GM12892 (cell line): ENCODE measurements at regions not wholly inside any gene's neighbourhood (a gene's known extent, or its start where the extent isn't known, plus 50 kb on each side); places are given as distances from the start of the nearest gene placed in this dataset.
A peak's percentile ranks its signal among the peaks of the same experiment; 100 is the strongest.
"Not testable (repeated sequence)": the region's sequence is repeated elsewhere in the genome, so short reads cannot be mapped to it uniquely, and the experiment has no call there.

Experiments used
- DNase-seq: peaks from one replicate; pipeline ENCODE4 v3.0.0; 2011; ENCODE audit not compliant: insufficient read length
- FAIRE-seq: peaks from 2 replicates; lab custom pipeline; 2011; peaks lifted over from hg19 to GRCh38; lab: Jason Lieb, UNC
- POLR2A ChIP-seq: IDR thresholded peaks from 2 replicates; pipeline ENCODE4 v1.6.1; 2011; ENCODE audit warnings: low read depth, low read length, control low read depth
- POLR2AphosphoS5 ChIP-seq: IDR thresholded peaks from 2 replicates; pipeline ENCODE4 v1.6.1; 2011; ENCODE audit warnings: low read depth, low read length, control low read depth
- TAF1 ChIP-seq: IDR thresholded peaks from 2 replicates; pipeline ENCODE4 v1.6.1; 2011; ENCODE audit warnings: low read depth, mild to moderate bottlenecking, control low read depth, low read length, borderline replicate concordance

DNA sequence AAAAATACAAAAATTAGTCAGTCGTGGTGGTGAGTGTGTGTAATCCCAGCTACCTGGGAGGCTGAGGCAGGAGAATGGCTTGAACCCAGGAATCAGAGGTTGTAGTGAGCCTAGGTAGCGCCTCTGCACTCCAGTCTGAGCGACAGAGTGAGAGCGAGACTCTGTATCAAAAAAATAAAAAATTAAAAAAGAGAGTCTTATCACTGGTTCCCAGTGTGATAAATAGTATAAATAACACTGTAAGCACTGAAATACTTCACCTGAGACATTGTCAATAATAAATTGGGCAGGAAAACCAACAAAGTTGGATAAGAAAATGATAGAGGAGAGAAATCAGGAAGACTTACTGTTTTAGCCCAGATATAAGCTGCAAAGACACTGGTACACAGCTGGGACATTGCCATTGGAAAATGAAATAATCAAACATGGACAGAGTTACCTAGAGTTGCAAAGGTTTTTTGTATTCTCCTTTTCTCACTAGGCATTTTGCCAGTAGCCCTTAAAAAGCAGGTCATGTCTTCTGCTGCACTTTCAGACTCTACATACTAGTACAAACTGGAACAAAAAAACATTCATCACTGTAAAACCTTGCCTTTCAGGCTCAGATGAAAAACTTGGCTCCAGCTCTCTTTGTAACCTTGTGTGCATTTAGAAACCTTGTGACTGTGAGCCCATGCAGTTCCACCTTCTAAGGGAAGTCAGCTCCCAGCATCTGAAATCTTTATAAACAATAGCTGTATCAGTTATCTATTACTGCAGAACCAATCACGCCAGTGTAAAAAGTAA lies 55.0 kb upstream of the PPP1R2C start:
- TF ChIP-seq POLR2AphosphoS5, result no peak
- TF ChIP-seq TAF1, result no peak
- no peak for TF ChIP-seq POLR2A
- DNase-seq (no peak), FAIRE-seq (peak; percentile 42)

DNA sequence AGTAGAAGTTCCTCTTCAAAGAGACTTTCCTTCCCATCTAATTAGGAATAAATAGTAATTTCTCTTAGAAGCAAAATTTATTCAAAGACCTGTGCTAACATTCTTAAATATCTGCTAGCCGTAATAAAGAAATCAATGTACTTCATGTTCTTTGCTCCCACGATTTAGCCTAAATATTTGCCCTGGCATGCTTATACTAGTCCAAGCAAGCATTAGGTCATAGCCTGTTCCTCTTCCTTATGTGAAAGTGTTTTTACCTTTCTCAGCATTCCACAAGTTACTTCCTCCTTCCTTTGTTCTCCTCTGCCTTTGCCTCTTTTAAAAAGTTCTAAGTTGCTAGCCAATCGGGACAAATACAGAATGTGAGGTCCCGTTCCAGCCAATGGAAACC lies 55.6 kb upstream of the PPP1R2C start:
- DNase-seq, FAIRE-seq: not testable (repeated sequence)

DNA sequence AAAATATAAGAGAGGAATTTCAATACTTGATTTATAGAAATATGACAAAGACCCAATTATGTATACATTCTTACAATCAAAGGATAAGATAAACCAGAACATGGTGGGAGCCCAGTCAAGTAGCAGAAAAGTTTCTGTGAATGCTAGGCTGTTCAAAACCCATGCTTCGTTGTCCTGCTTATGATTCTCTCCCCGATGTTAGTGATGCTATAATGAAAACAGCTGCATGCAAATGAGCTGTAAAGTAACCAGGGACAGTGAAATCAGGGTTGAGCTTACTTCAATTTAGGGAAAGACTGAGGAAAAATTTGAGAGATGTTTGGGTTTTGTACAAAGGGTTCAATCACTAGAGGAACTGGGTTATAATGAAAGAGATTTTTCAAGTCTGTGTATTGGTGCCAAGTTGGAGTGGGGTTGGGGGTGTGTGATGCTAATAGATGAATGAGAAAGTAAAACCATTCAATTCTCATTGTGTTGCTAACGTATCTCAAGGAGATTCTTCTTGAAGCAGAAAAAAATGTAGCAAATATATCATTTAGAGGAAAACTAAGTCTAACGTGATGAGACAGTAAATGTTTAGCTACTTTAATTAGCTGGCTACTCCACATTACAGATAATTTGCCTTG lies 59.3 kb upstream of the PPP1R2C start:
- no peak for DNase-seq
- FAIRE-seq, result peak; percentile 81
- no peak for TF ChIP-seq POLR2AphosphoS5
- TF ChIP-seq TAF1, result no peak
- no peak for TF ChIP-seq POLR2A

DNA sequence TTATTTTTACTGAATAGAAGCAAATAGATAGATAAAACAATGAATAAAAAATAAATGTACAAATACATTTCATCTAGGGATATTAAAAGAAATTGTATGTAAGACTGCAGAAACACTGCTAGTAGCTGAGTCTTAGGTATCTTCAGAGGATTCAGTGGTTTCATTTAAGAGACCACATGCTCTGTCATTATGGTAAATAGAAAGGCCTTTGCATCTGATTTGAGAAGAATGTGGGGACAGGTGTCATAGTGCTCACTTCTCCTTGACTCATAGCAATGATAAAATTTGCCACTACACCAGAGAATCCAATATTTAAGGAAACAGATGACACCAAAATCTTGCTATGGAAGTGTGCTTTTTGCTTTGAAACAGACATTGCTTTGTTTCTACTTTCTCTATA lies 59.8 kb upstream of the PPP1R2C start:
- no peak for DNase-seq
- peak; percentile 53 for FAIRE-seq
- TF ChIP-seq TAF1 (no peak), POLR2A (no peak), POLR2AphosphoS5 (no peak)

DNA sequence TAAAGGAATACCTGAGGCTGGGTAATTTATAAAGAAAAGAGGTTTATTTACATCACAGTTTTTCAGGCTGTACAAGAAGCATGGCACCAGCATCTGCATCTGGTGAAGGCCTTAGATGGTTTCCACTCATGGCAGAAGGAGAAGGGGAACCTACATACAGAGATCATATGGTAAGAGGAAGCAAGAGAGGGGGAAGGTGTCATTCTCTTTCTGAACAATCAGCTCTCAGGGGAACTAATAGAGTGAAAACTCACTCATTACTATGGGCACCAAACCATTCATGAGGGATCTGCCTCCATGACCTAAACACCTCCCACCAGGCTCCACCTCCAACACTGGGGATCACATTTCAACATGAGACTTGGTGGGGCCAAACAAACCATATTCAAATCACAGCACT lies 61.7 kb upstream of the PPP1R2C start:
- no peak for DNase-seq
- FAIRE-seq, result no peak
- no peak for TF ChIP-seq POLR2A
- no peak for TF ChIP-seq TAF1
- TF ChIP-seq POLR2AphosphoS5, result no peak

DNA sequence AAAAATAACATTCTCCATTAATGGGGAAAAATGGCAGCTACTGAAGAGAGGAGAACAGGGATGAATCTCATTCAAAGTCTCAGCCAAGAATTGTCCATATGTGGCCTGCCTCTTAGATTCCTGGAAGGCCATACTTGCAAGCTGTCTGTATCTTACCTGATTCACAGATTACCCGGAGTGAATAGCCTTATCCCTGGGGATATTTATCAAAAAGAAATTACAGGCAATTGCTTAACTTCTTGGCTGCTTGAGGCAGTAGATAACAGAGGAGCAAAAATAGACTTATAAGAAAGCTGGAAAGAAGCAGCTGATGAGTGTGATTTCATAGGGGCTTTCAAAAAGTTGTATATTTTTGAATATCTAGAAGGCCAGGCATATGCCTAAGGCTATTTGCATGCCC lies 68.8 kb upstream of the PPP1R2C start:
- TF ChIP-seq POLR2A (no peak), POLR2AphosphoS5 (no peak), TAF1 (no peak)
- FAIRE-seq, result no peak
- no peak for DNase-seq

DNA sequence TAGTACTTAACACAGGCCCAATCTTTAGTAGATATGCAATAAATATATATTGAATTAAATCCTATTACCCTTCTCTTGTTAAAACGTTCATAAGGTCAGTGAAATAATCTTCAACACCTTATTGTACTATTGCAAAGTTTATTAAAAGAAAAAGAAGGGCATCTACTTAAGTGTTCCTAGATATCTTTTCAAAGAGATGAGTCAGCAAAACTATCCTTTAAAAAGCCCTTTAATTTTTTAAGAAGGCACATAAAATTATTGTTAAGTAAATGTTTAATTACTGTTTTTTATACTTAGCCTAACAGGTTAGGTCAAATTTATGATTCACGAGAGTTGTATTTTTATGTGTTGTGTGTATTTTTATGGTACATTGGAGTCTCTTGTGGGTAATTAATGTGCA lies 77.3 kb upstream of the PPP1R2C start:
- FAIRE-seq (no peak), DNase-seq (no peak)
- TF ChIP-seq POLR2AphosphoS5 (no peak), TAF1 (no peak), POLR2A (no peak)

DNA sequence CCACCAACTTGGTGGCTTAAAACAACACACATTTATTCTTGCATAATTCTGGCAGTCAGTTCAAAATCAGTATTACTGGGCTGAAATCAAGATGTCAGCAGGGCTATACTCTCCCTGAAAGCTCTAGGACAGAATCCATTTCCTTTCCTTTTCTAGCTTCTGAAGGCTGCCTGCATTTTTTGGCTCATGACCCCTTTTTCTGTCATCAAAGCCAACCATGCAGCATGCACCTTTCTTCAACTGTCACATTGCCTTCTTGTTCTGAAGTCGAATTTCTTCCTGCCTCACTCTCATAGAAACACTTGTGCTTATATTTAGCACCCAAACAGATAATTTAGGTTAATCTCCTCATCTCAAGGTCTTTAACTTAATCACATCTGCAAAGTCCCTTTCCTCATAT lies 79.8 kb upstream of the PPP1R2C start:
- TF ChIP-seq POLR2A, result no peak
- no peak for TF ChIP-seq POLR2AphosphoS5
- no peak for TF ChIP-seq TAF1
- FAIRE-seq, result no peak
- DNase-seq, result no peak

DNA sequence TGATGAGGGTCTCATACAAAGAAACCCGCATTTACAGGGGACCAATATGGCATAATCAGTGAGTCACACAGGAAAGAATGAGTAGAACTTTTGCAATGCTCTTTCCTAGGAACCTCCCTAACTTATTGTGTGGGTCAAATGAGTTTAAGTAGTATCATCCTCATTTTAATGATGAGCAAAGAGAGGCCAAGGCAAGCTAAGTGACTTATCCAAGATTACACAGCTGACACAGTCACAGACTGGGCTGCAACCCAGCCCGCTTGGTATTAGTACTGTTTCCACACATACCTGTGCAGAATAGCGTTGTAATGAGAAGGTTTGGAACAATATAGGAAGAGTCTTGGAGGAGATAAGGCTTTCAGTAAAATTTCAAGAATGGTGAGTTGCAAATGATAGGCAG lies 91.0 kb upstream of the PPP1R2C start:
- FAIRE-seq (peak; percentile 30), DNase-seq (no peak)
- TF ChIP-seq POLR2A (no peak), POLR2AphosphoS5 (no peak), TAF1 (no peak)

DNA sequence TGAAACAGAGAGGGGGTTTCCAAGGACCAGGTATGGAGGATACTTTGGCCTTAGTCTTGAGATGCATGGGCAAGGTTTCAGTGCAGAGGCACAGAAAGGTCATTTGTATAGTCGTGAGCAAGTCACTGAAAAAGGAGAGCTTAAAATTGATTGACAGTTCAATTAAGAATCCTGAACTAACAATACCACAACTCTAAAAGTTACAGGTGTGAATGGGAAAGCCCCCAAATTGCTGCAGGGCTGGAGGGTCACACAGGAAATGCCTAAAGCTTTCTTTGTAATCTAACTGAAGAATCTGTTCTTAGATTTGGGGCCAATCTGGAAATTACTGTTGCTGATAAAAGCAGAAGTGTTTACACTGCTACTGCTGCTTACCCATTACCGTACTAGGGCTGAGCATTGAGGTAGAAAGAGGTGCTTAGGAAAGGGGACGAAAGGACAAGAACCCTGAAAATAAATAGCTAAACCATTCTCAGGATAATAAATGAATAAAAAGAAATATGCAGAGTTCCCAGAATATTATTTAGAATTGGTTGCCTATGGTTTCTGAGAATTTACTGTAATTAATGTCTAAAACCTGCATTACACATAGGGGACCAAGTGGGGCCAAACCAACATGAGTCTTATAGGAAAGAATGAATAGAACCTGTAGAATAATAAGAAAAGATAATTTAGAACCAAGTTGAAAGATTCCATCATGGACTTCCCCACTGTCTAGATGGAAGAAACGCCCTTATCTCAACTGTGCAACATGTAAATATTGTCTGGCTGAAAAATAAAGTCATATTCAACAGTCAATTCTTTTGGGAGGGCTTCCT lies 91.9 kb upstream of the PPP1R2C start:
- DNase-seq, result no peak

DNA sequence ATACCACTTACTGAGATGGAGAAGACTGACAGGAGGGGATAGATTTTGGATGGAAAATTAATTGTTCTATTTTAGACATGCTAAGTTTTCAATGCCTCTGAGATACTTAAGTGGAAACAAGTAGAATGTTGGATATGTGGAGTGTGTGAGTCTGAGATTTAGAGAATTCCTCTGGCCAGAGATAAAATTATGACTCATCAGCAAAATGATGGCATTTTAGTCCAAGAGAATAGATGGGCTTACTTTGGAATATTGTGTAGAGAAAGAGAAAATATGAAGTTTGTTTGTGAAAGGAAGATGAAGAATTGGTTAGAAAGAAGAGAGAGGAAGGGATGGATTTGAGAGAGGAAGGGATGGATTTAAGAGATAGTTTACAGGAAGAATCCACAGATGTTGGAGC lies 108.6 kb upstream of the PPP1R2C start:
- no peak for FAIRE-seq
- TF ChIP-seq POLR2AphosphoS5 (no peak), TAF1 (no peak), POLR2A (no peak)
- no peak for DNase-seq

More for the DNA sequence above, 91.9 kb upstream of the PPP1R2C start:
- TF ChIP-seq POLR2A (no peak), TAF1 (no peak), POLR2AphosphoS5 (no peak)
- FAIRE-seq, result peak; percentile 94
